K562 (cell line): ENCODE measurements at regions not wholly inside any gene's neighbourhood (a gene's known extent, or its start where the extent isn't known, plus 50 kb on each side); places are given as distances from the start of the nearest gene placed in this dataset.

Experiments
- ATAC-seq: fragments of 200-7000 bp; cut with Tn5 transposase; 3 replicates; pipeline ENCODE4 v1.9.1; 2020; ENCODE audit warnings: moderate library complexity
- BruUV-seq: library from RNA; stranded (reverse); fragments of 400-500 nt; replicated peaks from 2 replicates; lab custom pipeline; 2021; lab: Mats Ljungman, UMichigan
- CTCF ChIA-PET: fragments of 300-600 bp; formaldehyde crosslinking; extraction: SDS; loops from one replicate; lab custom pipeline; 2021; ENCODE audit warnings: low intra/inter-chr PET ratio; lab: Yijun Ruan, JAX
- POLR2A ChIA-PET: fragments of 300-600, 350-650 bp; sonication (Branson Sonifier 250); formaldehyde crosslinking; extraction: SDS; loops from one replicate; lab custom pipeline; 2021; ENCODE audit warnings: antibody characterized with exemption, inconsistent platforms; lab: Yijun Ruan, JAX
- DNase-seq, 4 experiments: peaks; one replicate each; pipeline versions ENCODE4 v3.0.0 to v3.0.0-alpha.2; 2011 to 2018; ENCODE audit warnings: low spot score in 3 of 4, mixed read lengths in 3 of 4; ENCODE audit errors: extremely low read depth in 1 of 4
- FAIRE-seq: peaks from 2 replicates; lab custom pipeline; 2011; peaks lifted over from hg19 to GRCh38; lab: Jason Lieb, UNC
- H2AFZ ChIP-seq: 2 replicates; pipeline ENCODE4 v1.6.0; 2011; ENCODE audit warnings: low read depth, low read length, control low read depth, inconsistent platforms
- H3K27ac ChIP-seq: fragments of 200-600 bp; 3 replicates; pipeline ENCODE4 v1.8.0; 2011; ENCODE audit warnings: low read depth, mild to moderate bottlenecking, control low read depth, inconsistent platforms, low read length, moderate library complexity, mixed read lengths; ENCODE audit errors: extremely low read depth
- H3K27me3 ChIP-seq, 2 experiments: fragments of 300-600 bp in 1 of 2; 2 replicates in 1 of 2; 3 replicates in 1 of 2; pipeline versions ENCODE4 v1.6.0 to v1.8.0; 2011; ENCODE audit warnings: inconsistent platforms in 2 of 2, low read length in 2 of 2, mild to moderate bottlenecking in 1 of 2, mixed read lengths in 1 of 2, moderate library complexity in 1 of 2; ENCODE audit not compliant: control insufficient read depth in 2 of 2, insufficient read depth in 2 of 2
- H3K36me3 ChIP-seq: fragments of 300-600 bp; 3 replicates; pipeline ENCODE4 v1.8.0; 2011; ENCODE audit warnings: mild to moderate bottlenecking, low read length, inconsistent platforms; ENCODE audit not compliant: control insufficient read depth, insufficient read depth
- H3K4me1 ChIP-seq, 2 experiments: fragments of 200-600 bp in 1 of 2; replicated peaks in 1 of 2; 2 replicates in 1 of 2; 3 replicates in 1 of 2; pipeline versions ENCODE4 v1.5.1 to v1.8.0; 2011; ENCODE audit warnings: inconsistent platforms in 2 of 2, low read length in 2 of 2, mild to moderate bottlenecking in 1 of 2, mixed read lengths in 1 of 2, moderate library complexity in 1 of 2; ENCODE audit not compliant: control insufficient read depth in 2 of 2, insufficient read depth in 2 of 2
- H3K4me2 ChIP-seq: 2 replicates; pipeline ENCODE4 v1.6.1; 2011; ENCODE audit warnings: low read length, control low read depth, inconsistent platforms, mixed read lengths; ENCODE audit not compliant: insufficient read depth
- H3K4me3 ChIP-seq: fragments of 200-600 bp; sonication (generic), shearing (Covaris generic); 2 replicates; pipeline ENCODE4 v1.5.1; 2016; ENCODE audit warnings: control low read depth, inconsistent platforms
- H3K79me2 ChIP-seq: fragments of 200-600 bp; 3 replicates; pipeline ENCODE4 v1.8.0; 2011; ENCODE audit warnings: low read length, inconsistent platforms; ENCODE audit not compliant: control insufficient read depth, insufficient read depth
- H3K9ac ChIP-seq, 2 experiments: 2 replicates each; pipeline versions ENCODE4 v1.6.0 to v1.6.1; 2011; ENCODE audit warnings: low read depth in 2 of 2, low read length in 2 of 2, control low read depth in 1 of 2, inconsistent platforms in 1 of 2, mild to moderate bottlenecking in 1 of 2, mixed read lengths in 1 of 2; ENCODE audit not compliant: insufficient read depth in 1 of 2
- H3K9me1 ChIP-seq: one replicate; pipeline ENCODE4 v1.6.0; 2011; ENCODE audit warnings: inconsistent platforms, mild to moderate bottlenecking, low read length, moderate library complexity; ENCODE audit not compliant: control insufficient read depth, insufficient read depth
- H3K9me3 ChIP-seq: replicated peaks from 2 replicates; pipeline ENCODE4 v1.5.1; 2011; ENCODE audit warnings: low read depth, low read length, inconsistent platforms; ENCODE audit not compliant: control insufficient read depth, insufficient read depth
- H4K20me1 ChIP-seq: replicated peaks from 2 replicates; pipeline ENCODE4 v1.6.1; 2011; ENCODE audit warnings: low read length, inconsistent platforms, mixed read lengths; ENCODE audit not compliant: control insufficient read depth, insufficient read depth
- BRD4 ChIP-seq: fragments of 200-600 bp; sonication (generic); IDR thresholded peaks from 2 replicates; pipeline ENCODE4 v1.6.1; 2017; ENCODE audit warnings: inconsistent platforms
- CBX3 ChIP-seq, 2 experiments: IDR thresholded peaks; 1 replicate in 1 of 2; 2 replicates in 1 of 2; pipeline ENCODE4 v1.6.1; 2012; ENCODE audit warnings: inconsistent platforms in 2 of 2, low read length in 2 of 2, borderline replicate concordance in 1 of 2, control low read depth in 1 of 2
- CGGBP1 ChIP-seq: fragments of 250-450 bp; sonication (Bioruptor Pico); IDR thresholded peaks from 2 replicates; pipeline ENCODE4 v1.9.0; 2021; ENCODE audit warnings: mild to moderate bottlenecking
- CREB3 ChIP-seq: fragments of 450-650 bp; conservative IDR thresholded peaks from 2 replicates; pipeline ENCODE4 v1.6.1; 2016; ENCODE audit warnings: missing genetic modification characterization, low read depth, mild to moderate bottlenecking, missing compliant biosample characterization, moderate library complexity
- E2F3 ChIP-seq: fragments of 250-450 bp; sonication (Bioruptor Pico); IDR thresholded peaks from 2 replicates; pipeline ENCODE4 v1.4.0; 2020; ENCODE audit warnings: mild to moderate bottlenecking
- EHMT2 ChIP-seq: fragments of 450-650 bp; IDR thresholded peaks from 2 replicates; pipeline ENCODE4 v1.6.1; 2018; ENCODE audit warnings: antibody characterized with exemption
- ELF2 ChIP-seq: fragments of 250-450 bp; sonication (Bioruptor Pico); IDR thresholded peaks from 2 replicates; pipeline ENCODE4 v1.5.0; 2021; ENCODE audit warnings: mild to moderate bottlenecking
- ELK3 ChIP-seq: fragments of 450-650 bp; formaldehyde crosslinking; IDR thresholded peaks from 2 replicates; pipeline ENCODE4 v1.4.0; 2020; ENCODE audit warnings: mild to moderate bottlenecking
- FOS ChIP-seq: IDR thresholded peaks from 3 replicates; pipeline ENCODE4 v1.6.1; 2011; ENCODE audit not compliant: insufficient read length; ENCODE audit errors: extremely low read depth
- HMBOX1 ChIP-seq: sonication (generic); IDR thresholded peaks from 2 replicates; pipeline ENCODE4 v1.6.1; 2016
- MYNN ChIP-seq, 2 experiments: sonication (generic); formaldehyde crosslinking in 1 of 2; IDR thresholded peaks; 2 replicates each; pipeline versions ENCODE4 v1.5.0 to v1.6.1; 2016 to 2020; ENCODE audit warnings: antibody characterized with exemption in 1 of 2, missing genetic modification reagents in 1 of 2
- NFATC3 ChIP-seq: fragments of 450-650 bp; IDR thresholded peaks from 2 replicates; pipeline ENCODE4 v1.6.1; 2017; ENCODE audit warnings: mild to moderate bottlenecking
- PTTG1 ChIP-seq: fragments of 450-650 bp; IDR thresholded peaks from 2 replicates; pipeline ENCODE4 v1.6.1; 2016; ENCODE audit warnings: low read depth, mild to moderate bottlenecking, missing genetic modification characterization, missing compliant biosample characterization
- RAD51 ChIP-seq: fragments of 450-650 bp; IDR thresholded peaks from 2 replicates; pipeline ENCODE4 v1.7.1; 2016; ENCODE audit warnings: low read depth, mild to moderate bottlenecking, borderline replicate concordance
- RB1 ChIP-seq: fragments of 450-650 bp; IDR thresholded peaks from 2 replicates; pipeline ENCODE4 v1.6.1; 2017; ENCODE audit warnings: low read depth, mild to moderate bottlenecking
- RFX5 ChIP-seq: IDR thresholded peaks from 2 replicates; pipeline ENCODE4 v1.6.1; 2011; ENCODE audit warnings: low read depth, mild to moderate bottlenecking, improper control_type of control experiment, low read length
- TEAD1 ChIP-seq, 2 experiments: fragments of 450-650 bp in 1 of 2; sonication (generic) in 1 of 2; formaldehyde crosslinking; IDR thresholded peaks; 2 replicates each; pipeline versions ENCODE4 v1.4.0 to v1.8.0; 2020 to 2022; ENCODE audit warnings: mild to moderate bottlenecking in 2 of 2, missing genetic modification reagents in 1 of 2
- ZNF384 ChIP-seq: IDR thresholded peaks from 2 replicates; pipeline ENCODE4 v1.6.1; 2012; ENCODE audit warnings: low read depth, low read length, improper control_type of control experiment
- ZNF778 ChIP-seq: fragments of 450-650 bp; formaldehyde crosslinking; IDR thresholded peaks from 2 replicates; pipeline ENCODE4 v1.4.0; 2020; ENCODE audit warnings: mild to moderate bottlenecking, moderate library complexity
- WGBS: fragments of 100-300 bp; shearing (Covaris generic); methylation state at CpG from one replicate; pipeline ENCODE4 v1.1.6; 2016; ENCODE audit warnings: low coverage, mixed read lengths; ENCODE audit not compliant: insufficient coverage; ENCODE audit errors: missing lambda C conversion rate; 5-methylcytosine and 5-hydroxymethylcytosine counted together
- in situ Hi-C: fragments of 300-500 bp; cut with MboI; formaldehyde crosslinking; loops from 4 replicates; pipeline ENCODE4 v1.15.0; 2018; ENCODE audit warnings: inconsistent platforms, mixed read lengths
- intact Hi-C: fragments of 100-400 bp; cut with micrococcal nuclease; formaldehyde crosslinking; loops from 2 replicates; pipeline ENCODE4 v1.14.2; 2022

- no peak for FAIRE-seq
Observed at GRCh38 chr6:45732731-45733130, 282.9 kb downstream of the CLIC5 start.

GRCh38 chr6:45730232-45730631 is 285.4 kb downstream of the CLIC5 start:
- ATAC-seq (no peak), DNase-seq (no peak), FAIRE-seq (no peak)
- no peaks in the 10 kb centered on the region for H3K9me1 ChIP-seq
- ChIA-PET CTCF (no interaction called here), POLR2A (no interaction called here)
- no peak overlapping the region for H3K9ac ChIP-seq
- BruUV-seq: no TSS peak
- no peaks in the 10 kb centered on the region for H3K9me3 ChIP-seq
- in situ Hi-C loops (no loop called here), intact Hi-C loops (no loop called here)
- H3K27ac ChIP-seq: no peak overlapping the region
- 0 out of 2 replicates have a peak, but pooled peaks cover 2% of the 10 kb centered on the region for H4K20me1 ChIP-seq
- no peak overlapping the region for H3K4me3 ChIP-seq
- H3K4me1 ChIP-seq: no peaks in the 10 kb centered on the region
- 0% methylated on average over 1 of the region's 1 CpG for WGBS
- no peak overlapping the region for H3K4me2 ChIP-seq
- H3K79me2 ChIP-seq: no peaks in the 10 kb centered on the region
- peaks cover 0 to 12% of the 10 kb centered on the region in 2 experiments; a peak in 2 of 5 replicates for H3K27me3 ChIP-seq
- no peak overlapping the region for H2AFZ ChIP-seq
- no peaks in the 10 kb centered on the region for H3K36me3 ChIP-seq
- TF ChIP-seq ELK3: no peak
- no peak for TF ChIP-seq HMBOX1
- TF ChIP-seq ZNF384: no peak
- TF ChIP-seq TEAD1 (CRISPR knock-in tag; IDR thresholded peaks at IDR 0.05): no peak
- no peak for TF ChIP-seq FOS
- no peak for TF ChIP-seq EHMT2
- no peak for TF ChIP-seq CREB3
- TF ChIP-seq ELF2 (CRISPR knock-in tag): no peak
- TF ChIP-seq E2F3 (CRISPR knock-in tag): no peak
- no peak for TF ChIP-seq CGGBP1 (CRISPR knock-in tag)
- no peak for TF ChIP-seq ZNF778
- TF ChIP-seq RFX5: no peak
- no peak for TF ChIP-seq RB1

More at GRCh38 chr6:45732731-45733130, 282.9 kb downstream of the CLIC5 start:
- Histone ChIP-seq H3K4me2 (no peak overlapping the region), H3K4me3 (no peak overlapping the region), H3K27me3 (peaks cover 0 to 5% of the 10 kb centered on the region in 2 experiments; a peak in 1 of 5 replicates), H3K36me3 (no peaks in the 10 kb centered on the region), H4K20me1 (0 out of 2 replicates have a peak, but pooled peaks cover under 1% of the 10 kb centered on the region), H3K27ac (no peak overlapping the region), H3K4me1 (no peaks in the 10 kb centered on the region), H3K9me1 (no peaks in the 10 kb centered on the region), H2AFZ (no peak overlapping the region), H3K9me3 (no peaks in the 10 kb centered on the region), H3K79me2 (no peaks in the 10 kb centered on the region), H3K9ac (no peak overlapping the region)
- ATAC-seq (no peak), DNase-seq (no peak)
- ChIA-PET POLR2A (no interaction called here), CTCF (no interaction called here)
- TF ChIP-seq PTTG1 (tag) (no peak), CBX3 (IDR thresholded peaks at IDR 0.05; ENCODE audit: borderline replicate concordance in 1 of 2, low read length in 2 of 2) (no peak), MYNN (IDR thresholded peaks at IDR 0.05) (no peak), MYNN (CRISPR knock-in tag; IDR thresholded peaks at IDR 0.05) (no peak), RAD51 (no peak), BRD4 (no peak), NFATC3 (no peak)
- in situ Hi-C loops: no loop called here
- WGBS: 2% methylated on average over 7 of the region's 7 CpGs
- BruUV-seq: no TSS peak
- intact Hi-C loops: no loop called here
